Right lobe of liver (tissue), 4 donors: ENCODE measurements at regions not wholly inside any gene's neighbourhood (a gene's known extent, or its start where the extent isn't known, plus 50 kb on each side); places are given as distances from the start of the nearest gene placed in this dataset.

Experiments used
- POLR2A ChIP-seq: fragments of 450-650 bp; IDR thresholded peaks from one replicate; pipeline ENCODE4 v1.6.1; 2017; ENCODE audit warnings: antibody characterized with exemption, mild to moderate bottlenecking
- TF ChIP-seq, protein P1 (sequence below), 4 donors: fragments of 200-600 bp in 3 of 4; fragments of 450-650 bp in 1 of 4; IDR thresholded peaks; one replicate each; pipeline versions ENCODE4 v1.5.1 to v1.8.0; 2016 to 2022; ENCODE audit warnings: antibody characterized with exemption in 4 of 4, mild to moderate bottlenecking in 2 of 4
- donor health status: DM: no; HTN: no; CAD: no.
- donor health status: DM: no; HTN: no; CAD: no.
- donor health status: DM: no; HTN: yes; CAD: no.

DNA sequence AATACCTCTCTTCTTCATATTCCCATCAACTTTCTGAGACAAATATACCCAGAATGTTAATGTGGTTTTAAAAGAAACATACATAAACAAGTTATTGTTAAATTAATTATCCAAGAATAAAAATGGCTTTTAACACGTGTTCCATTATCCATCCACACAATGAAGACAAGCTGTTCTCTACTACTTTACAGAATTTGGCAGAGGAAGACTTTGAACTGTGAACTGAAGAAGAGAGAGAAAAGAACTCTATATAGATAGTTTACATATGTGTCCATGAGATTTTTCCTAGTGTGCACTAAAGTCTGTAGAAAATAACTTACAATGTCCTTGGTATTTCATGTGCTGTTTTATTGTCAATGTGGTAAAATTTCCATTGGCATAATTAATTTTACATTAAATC lies 207.0 kb upstream of the COL3A1 start:
- TF ChIP-seq, protein P1, sequence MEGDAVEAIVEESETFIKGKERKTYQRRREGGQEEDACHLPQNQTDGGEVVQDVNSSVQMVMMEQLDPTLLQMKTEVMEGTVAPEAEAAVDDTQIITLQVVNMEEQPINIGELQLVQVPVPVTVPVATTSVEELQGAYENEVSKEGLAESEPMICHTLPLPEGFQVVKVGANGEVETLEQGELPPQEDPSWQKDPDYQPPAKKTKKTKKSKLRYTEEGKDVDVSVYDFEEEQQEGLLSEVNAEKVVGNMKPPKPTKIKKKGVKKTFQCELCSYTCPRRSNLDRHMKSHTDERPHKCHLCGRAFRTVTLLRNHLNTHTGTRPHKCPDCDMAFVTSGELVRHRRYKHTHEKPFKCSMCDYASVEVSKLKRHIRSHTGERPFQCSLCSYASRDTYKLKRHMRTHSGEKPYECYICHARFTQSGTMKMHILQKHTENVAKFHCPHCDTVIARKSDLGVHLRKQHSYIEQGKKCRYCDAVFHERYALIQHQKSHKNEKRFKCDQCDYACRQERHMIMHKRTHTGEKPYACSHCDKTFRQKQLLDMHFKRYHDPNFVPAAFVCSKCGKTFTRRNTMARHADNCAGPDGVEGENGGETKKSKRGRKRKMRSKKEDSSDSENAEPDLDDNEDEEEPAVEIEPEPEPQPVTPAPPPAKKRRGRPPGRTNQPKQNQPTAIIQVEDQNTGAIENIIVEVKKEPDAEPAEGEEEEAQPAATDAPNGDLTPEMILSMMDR (IDR thresholded peaks at IDR 0.05), result no peak
- TF ChIP-seq POLR2A, result no peak
